HEK293 (cell line): ENCODE measurements at regions not wholly inside any gene's neighbourhood (a gene's known extent, or its start where the extent isn't known, plus 50 kb on each side); places are given as distances from the start of the nearest gene placed in this dataset.

Experiments
- CTCF ChIA-PET: fragments of 350-600 bp; formaldehyde crosslinking; extraction: SDS; loops from one replicate; lab custom pipeline; 2021; ENCODE audit warnings: antibody characterized with exemption; lab: Yijun Ruan, JAX
- POLR2A ChIA-PET: fragments of 300-600 bp; formaldehyde crosslinking; extraction: SDS; loops from one replicate; lab custom pipeline; 2020; ENCODE audit warnings: antibody characterized with exemption, inconsistent platforms; lab: Yijun Ruan, JAX
- H3K27ac ChIP-seq: fragments of 200-500 bp; sonication (Bioruptor generic); 2 replicates; pipeline ENCODE4 v1.5.1; 2014; ENCODE audit warnings: low read depth, low read length, control low read depth, inconsistent platforms; ENCODE audit errors: extremely low read depth
- H3K36me3 ChIP-seq, 2 experiments: fragments of 200-500 bp in 1 of 2; sonication (Bioruptor generic) in 1 of 2; 1 replicate in 1 of 2; 2 replicates in 1 of 2; pipeline ENCODE4 v1.5.1; 2014 to 2017; ENCODE audit warnings: inconsistent platforms in 2 of 2, low read length in 2 of 2; ENCODE audit not compliant: control insufficient read depth in 2 of 2, insufficient read depth in 1 of 2
- H3K4me1 ChIP-seq: fragments of 200-500 bp; sonication (Bioruptor generic); 2 replicates; pipeline ENCODE4 v1.5.1; 2014; ENCODE audit warnings: mild to moderate bottlenecking, low read length, inconsistent platforms; ENCODE audit not compliant: control insufficient read depth, insufficient read depth
- H3K4me3 ChIP-seq: 2 replicates; pipeline ENCODE4 v1.5.1; 2011; ENCODE audit warnings: low read depth, mild to moderate bottlenecking, control low read depth, low read length, moderate library complexity
- H3K9me3 ChIP-seq: fragments of 200-500 bp; sonication (Bioruptor generic); 2 replicates; pipeline ENCODE4 v1.5.1; 2014; ENCODE audit warnings: low read depth, low read length, inconsistent platforms; ENCODE audit not compliant: control insufficient read depth, insufficient read depth
- MEIS1 ChIP-seq: sonication (generic); formaldehyde crosslinking; IDR thresholded peaks from 2 replicates; pipeline ENCODE4 v1.8.1; 2022; ENCODE audit warnings: missing genetic modification reagents, mild to moderate bottlenecking, borderline replicate concordance
- PRDM2 ChIP-seq: fragments of 450-650 bp; formaldehyde crosslinking; IDR thresholded peaks from 2 replicates; pipeline ENCODE4 v1.5.1; 2016; ENCODE audit warnings: missing biosample characterization, missing genetic modification characterization, borderline replicate concordance
- SP3 ChIP-seq: fragments of 450-650 bp; formaldehyde crosslinking; IDR thresholded peaks from 2 replicates; pipeline ENCODE4 v1.5.1; 2016; ENCODE audit warnings: missing biosample characterization, missing genetic modification characterization
- ZBTB17 ChIP-seq: fragments of 450-650 bp; formaldehyde crosslinking; IDR thresholded peaks from 2 replicates; pipeline ENCODE4 v1.5.1; 2016; ENCODE audit warnings: missing biosample characterization, missing genetic modification characterization
- ZNF146 ChIP-seq: fragments of 450-650 bp; formaldehyde crosslinking; IDR thresholded peaks from 2 replicates; pipeline ENCODE4 v1.5.1; 2016; ENCODE audit warnings: missing biosample characterization, missing genetic modification characterization
- ZNF157 ChIP-seq: fragments of 450-650 bp; formaldehyde crosslinking; IDR thresholded peaks from 2 replicates; pipeline ENCODE4 v1.5.1; 2016; ENCODE audit warnings: missing biosample characterization, missing genetic modification characterization
- ZNF211 ChIP-seq: fragments of 450-650 bp; formaldehyde crosslinking; IDR thresholded peaks from 2 replicates; pipeline ENCODE4 v1.5.1; 2016; ENCODE audit warnings: low read depth, missing biosample characterization, missing genetic modification characterization
- ZNF23 ChIP-seq: fragments of 450-650 bp; formaldehyde crosslinking; IDR thresholded peaks from 2 replicates; pipeline ENCODE4 v1.5.1; 2016; ENCODE audit warnings: missing biosample characterization, missing genetic modification characterization, borderline replicate concordance
- ZNF341 ChIP-seq: fragments of 450-650 bp; formaldehyde crosslinking; IDR thresholded peaks from 2 replicates; pipeline ENCODE4; 2016; ENCODE audit warnings: low read depth, missing biosample characterization, missing genetic modification characterization
- ZNF394 ChIP-seq: fragments of 450-650 bp; formaldehyde crosslinking; IDR thresholded peaks from 2 replicates; pipeline ENCODE4 v1.5.1; 2016; ENCODE audit warnings: missing biosample characterization, missing genetic modification characterization, mild to moderate bottlenecking, moderate library complexity, borderline replicate concordance
- ZNF48 ChIP-seq: fragments of 450-650 bp; formaldehyde crosslinking; IDR thresholded peaks from 2 replicates; pipeline ENCODE4 v1.5.1; 2016; ENCODE audit warnings: missing biosample characterization, missing genetic modification characterization
- ZNF548 ChIP-seq: fragments of 450-650 bp; formaldehyde crosslinking; IDR thresholded peaks from 2 replicates; pipeline ENCODE4 v1.5.1; 2016; ENCODE audit warnings: missing biosample characterization, missing genetic modification characterization
- ZNF558 ChIP-seq: fragments of 450-650 bp; formaldehyde crosslinking; IDR thresholded peaks from 2 replicates; pipeline ENCODE4 v1.5.1; 2016; ENCODE audit warnings: missing biosample characterization, missing genetic modification characterization
- ZNF571 ChIP-seq: fragments of 450-650 bp; formaldehyde crosslinking; IDR thresholded peaks from 2 replicates; pipeline ENCODE4 v1.5.0; 2017; ENCODE audit warnings: missing biosample characterization, missing genetic modification characterization
- ZNF624 ChIP-seq: fragments of 450-650 bp; formaldehyde crosslinking; IDR thresholded peaks from 2 replicates; pipeline ENCODE4 v1.5.1; 2017; ENCODE audit warnings: missing biosample characterization, missing genetic modification characterization
- ZNF654 ChIP-seq: fragments of 450-650 bp; formaldehyde crosslinking; IDR thresholded peaks from 2 replicates; pipeline ENCODE4 v1.5.1; 2016; ENCODE audit warnings: low read depth, missing biosample characterization, missing genetic modification characterization
- ZNF677 ChIP-seq: fragments of 450-650 bp; IDR thresholded peaks from 2 replicates; pipeline ENCODE4 v1.5.0; 2018; ENCODE audit warnings: missing biosample characterization, mild to moderate bottlenecking, missing genetic modification characterization, moderate library complexity
- TF ChIP-seq, protein P1 (sequence below): fragments of 450-650 bp; formaldehyde crosslinking; IDR thresholded peaks from 2 replicates; pipeline ENCODE4; 2016; ENCODE audit warnings: missing biosample characterization, missing genetic modification characterization
- TF ChIP-seq, protein P2 (sequence below): fragments of 450-650 bp; formaldehyde crosslinking; IDR thresholded peaks from 2 replicates; pipeline ENCODE4 v1.5.1; 2016; ENCODE audit warnings: missing biosample characterization, missing genetic modification characterization
- TF ChIP-seq, protein P3 (sequence below): fragments of 450-650 bp; formaldehyde crosslinking; IDR thresholded peaks from 2 replicates; pipeline ENCODE4 v1.5.1; 2016; ENCODE audit warnings: missing biosample characterization, missing genetic modification characterization
- TF ChIP-seq, protein P4 (sequence below): fragments of 450-650 bp; formaldehyde crosslinking; IDR thresholded peaks from 2 replicates; pipeline ENCODE4 v1.5.1; 2016; ENCODE audit warnings: missing biosample characterization, missing genetic modification characterization
- TF ChIP-seq, protein P5 (sequence below): fragments of 450-650 bp; formaldehyde crosslinking; IDR thresholded peaks from 2 replicates; pipeline ENCODE4 v1.5.1; 2016; ENCODE audit warnings: missing biosample characterization, missing genetic modification characterization

DNA sequence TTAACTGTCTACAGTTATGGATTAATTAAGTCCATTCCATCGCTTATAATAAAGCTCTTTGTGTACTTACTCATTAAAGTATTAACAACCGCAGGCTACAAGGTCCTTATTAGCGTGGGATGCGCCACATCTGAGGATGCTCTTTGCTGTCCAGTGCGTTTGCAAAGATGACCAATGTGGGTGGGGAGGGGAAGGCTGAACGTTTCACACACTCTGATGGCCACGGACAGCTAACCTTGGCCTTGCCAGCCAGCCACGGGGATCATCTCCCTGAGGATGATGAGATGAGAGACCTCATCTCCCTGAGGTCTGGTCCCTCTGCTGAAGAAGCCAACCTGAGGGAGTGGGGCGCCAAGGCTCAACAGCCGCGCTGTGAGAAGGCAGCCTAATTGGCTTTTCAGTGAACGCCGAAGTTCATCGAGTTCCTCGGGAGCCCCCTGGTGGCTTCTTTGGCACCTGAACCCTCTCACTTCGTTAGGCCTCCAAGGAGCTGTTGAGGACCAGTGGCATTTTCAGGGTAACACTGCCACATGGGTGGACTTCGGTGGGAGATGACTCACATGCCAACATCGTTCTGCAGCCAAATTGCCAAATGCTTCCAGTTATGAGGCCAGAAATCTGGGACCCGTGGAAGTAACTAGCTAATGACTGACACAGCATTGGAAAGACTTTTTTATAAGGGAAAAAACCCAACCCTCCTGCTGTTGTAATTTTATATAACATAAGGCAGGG lies 69.3 kb upstream of the SEC11C start (continued):
- TF ChIP-seq PRDM2 (no peak), ZNF654 (tag by site-specific recombination) (peak; percentile 45), ZNF23 (no peak), ZNF394 (no peak), ZNF341 (tag by site-specific recombination) (peak; percentile 97), SP3 (tag by site-specific recombination) (no peak)
- TF ChIP-seq, protein P1, sequence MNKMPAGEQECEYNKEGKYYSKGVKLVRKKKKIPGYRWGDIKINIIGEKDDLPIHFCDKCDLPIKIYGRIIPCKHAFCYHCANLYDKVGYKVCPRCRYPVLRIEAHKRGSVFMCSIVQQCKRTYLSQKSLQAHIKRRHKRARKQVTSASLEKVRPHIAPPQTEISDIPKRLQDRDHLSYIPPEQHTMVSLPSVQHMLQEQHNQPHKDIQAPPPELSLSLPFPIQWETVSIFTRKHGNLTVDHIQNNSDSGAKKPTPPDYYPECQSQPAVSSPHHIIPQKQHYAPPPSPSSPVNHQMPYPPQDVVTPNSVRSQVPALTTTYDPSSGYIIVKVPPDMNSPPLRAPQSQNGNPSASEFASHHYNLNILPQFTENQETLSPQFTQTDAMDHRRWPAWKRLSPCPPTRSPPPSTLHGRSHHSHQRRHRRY (tag by site-specific recombination), result no peak

DNA sequence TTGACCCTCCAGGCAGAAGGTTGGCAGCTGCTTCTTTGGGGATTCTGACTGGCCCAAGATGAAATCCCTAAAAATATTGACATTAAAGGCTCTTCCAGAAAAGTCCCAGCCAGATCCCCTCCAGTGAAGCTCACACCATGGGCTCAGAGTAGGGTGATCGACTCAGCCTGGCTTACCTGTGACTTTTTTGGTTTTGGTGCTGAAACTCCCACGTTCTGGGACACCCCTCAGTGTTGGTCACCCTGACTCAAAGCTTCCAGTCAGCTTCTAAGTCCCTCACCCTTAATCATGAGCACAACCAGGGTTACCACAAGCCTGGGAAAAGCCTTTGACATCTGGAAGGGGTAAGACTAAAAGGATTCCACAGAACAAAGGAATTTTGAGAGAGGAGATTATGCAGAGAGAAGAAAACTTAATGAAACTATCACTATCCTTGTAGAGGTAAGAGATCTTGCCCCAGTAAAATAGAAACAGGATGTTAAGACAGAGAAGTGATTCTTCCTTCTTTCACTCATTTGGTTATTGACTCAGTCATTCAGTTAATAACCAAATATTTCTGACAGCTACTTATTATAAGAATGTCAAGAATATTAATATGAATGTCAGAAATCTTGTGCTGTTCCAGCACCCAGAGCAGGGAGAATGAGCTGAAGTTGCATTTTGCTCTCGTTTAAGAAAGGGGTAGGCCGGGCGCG lies 66.8 kb upstream of the SEC11C start:
- no peaks in the 10 kb centered on the region for H3K4me1 ChIP-seq
- POLR2A ChIA-PET, result no interaction called here
- CTCF ChIA-PET, result interaction anchor here (0.6 to 5.8 kb wide), 5 partner anchors 12 to 451 kb away, joined by 3 to 206 read pairs (median 44); no protein-coding TSS in a partner anchor

More for the DNA sequence above, 66.8 kb upstream of the SEC11C start:
- H3K4me3 ChIP-seq, result no peak overlapping the region
- no peaks in the 10 kb centered on the region for H3K9me3 ChIP-seq
- H3K27ac ChIP-seq, result no peak overlapping the region
- TF ChIP-seq, protein P2, sequence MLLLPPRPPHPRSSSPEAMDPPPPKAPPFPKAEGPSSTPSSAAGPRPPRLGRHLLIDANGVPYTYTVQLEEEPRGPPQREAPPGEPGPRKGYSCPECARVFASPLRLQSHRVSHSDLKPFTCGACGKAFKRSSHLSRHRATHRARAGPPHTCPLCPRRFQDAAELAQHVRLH (tag by site-specific recombination), result no peak
- no peak for TF ChIP-seq MEIS1
- TF ChIP-seq ZNF548 (tag by site-specific recombination), result no peak
- no peak for TF ChIP-seq ZNF624 (tag by site-specific recombination)
- no peak for TF ChIP-seq ZNF157 (tag by site-specific recombination)
- no peak for TF ChIP-seq ZNF146 (tag by site-specific recombination)
- no peak for TF ChIP-seq ZNF558 (tag by site-specific recombination)
- TF ChIP-seq, protein P3, sequence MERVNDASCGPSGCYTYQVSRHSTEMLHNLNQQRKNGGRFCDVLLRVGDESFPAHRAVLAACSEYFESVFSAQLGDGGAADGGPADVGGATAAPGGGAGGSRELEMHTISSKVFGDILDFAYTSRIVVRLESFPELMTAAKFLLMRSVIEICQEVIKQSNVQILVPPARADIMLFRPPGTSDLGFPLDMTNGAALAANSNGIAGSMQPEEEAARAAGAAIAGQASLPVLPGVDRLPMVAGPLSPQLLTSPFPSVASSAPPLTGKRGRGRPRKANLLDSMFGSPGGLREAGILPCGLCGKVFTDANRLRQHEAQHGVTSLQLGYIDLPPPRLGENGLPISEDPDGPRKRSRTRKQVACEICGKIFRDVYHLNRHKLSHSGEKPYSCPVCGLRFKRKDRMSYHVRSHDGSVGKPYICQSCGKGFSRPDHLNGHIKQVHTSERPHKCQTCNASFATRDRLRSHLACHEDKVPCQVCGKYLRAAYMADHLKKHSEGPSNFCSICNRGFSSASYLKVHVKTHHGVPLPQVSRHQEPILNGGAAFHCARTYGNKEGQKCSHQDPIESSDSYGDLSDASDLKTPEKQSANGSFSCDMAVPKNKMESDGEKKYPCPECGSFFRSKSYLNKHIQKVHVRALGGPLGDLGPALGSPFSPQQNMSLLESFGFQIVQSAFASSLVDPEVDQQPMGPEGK (tag by site-specific recombination), result no peak
- TF ChIP-seq, protein P4, sequence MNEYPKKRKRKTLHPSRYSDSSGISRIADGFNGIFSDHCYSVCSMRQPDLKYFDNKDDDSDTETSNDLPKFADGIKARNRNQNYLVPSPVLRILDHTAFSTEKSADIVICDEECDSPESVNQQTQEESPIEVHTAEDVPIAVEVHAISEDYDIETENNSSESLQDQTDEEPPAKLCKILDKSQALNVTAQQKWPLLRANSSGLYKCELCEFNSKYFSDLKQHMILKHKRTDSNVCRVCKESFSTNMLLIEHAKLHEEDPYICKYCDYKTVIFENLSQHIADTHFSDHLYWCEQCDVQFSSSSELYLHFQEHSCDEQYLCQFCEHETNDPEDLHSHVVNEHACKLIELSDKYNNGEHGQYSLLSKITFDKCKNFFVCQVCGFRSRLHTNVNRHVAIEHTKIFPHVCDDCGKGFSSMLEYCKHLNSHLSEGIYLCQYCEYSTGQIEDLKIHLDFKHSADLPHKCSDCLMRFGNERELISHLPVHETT (tag by site-specific recombination), result no peak
- TF ChIP-seq ZNF211 (tag by site-specific recombination), result no peak
- no peak for TF ChIP-seq ZNF677
- TF ChIP-seq, protein P5, sequence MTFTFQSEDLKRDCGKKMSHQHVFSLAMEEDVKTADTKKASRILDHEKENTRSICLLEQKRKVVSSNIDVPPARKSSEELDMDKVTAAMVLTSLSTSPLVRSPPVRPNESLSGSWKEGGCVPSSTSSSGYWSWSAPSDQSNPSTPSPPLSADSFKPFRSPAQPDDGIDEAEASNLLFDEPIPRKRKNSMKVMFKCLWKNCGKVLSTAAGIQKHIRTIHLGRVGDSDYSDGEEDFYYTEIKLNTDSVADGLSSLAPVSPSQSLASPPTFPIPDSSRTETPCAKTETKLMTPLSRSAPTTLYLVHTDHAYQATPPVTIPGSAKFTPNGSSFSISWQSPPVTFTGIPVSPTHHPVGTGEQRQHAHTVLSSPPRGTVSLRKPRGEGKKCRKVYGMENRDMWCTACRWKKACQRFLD (tag by site-specific recombination), result no peak
- TF ChIP-seq ZBTB17 (tag by site-specific recombination), result no peak
- no peak for TF ChIP-seq ZNF48
- TF ChIP-seq ZNF571 (tag by site-specific recombination), result no peak
- TF ChIP-seq, all 188 proteins: peak for 0
- H3K36me3 ChIP-seq, result no peaks in the 10 kb centered on the region
